K562 (cell line): ENCODE measurements at regions not wholly inside any gene's neighbourhood (a gene's known extent, or its start where the extent isn't known, plus 50 kb on each side); places are given as distances from the start of the nearest gene placed in this dataset.

Experiments
- ATAC-seq: fragments of 200-7000 bp; cut with Tn5 transposase; 3 replicates; pipeline ENCODE4 v1.9.1; 2020; ENCODE audit warnings: moderate library complexity
- BruUV-seq: library from RNA; stranded (reverse); fragments of 400-500 nt; replicated peaks from 2 replicates; lab custom pipeline; 2021; lab: Mats Ljungman, UMichigan
- CTCF ChIA-PET: fragments of 300-600 bp; formaldehyde crosslinking; extraction: SDS; loops from one replicate; lab custom pipeline; 2021; ENCODE audit warnings: low intra/inter-chr PET ratio; lab: Yijun Ruan, JAX
- POLR2A ChIA-PET: fragments of 300-600, 350-650 bp; sonication (Branson Sonifier 250); formaldehyde crosslinking; extraction: SDS; loops from one replicate; lab custom pipeline; 2021; ENCODE audit warnings: antibody characterized with exemption, inconsistent platforms; lab: Yijun Ruan, JAX
- DNase-seq, 4 experiments: peaks; one replicate each; pipeline versions ENCODE4 v3.0.0 to v3.0.0-alpha.2; 2011 to 2018; ENCODE audit warnings: low spot score in 3 of 4, mixed read lengths in 3 of 4; ENCODE audit errors: extremely low read depth in 1 of 4
- FAIRE-seq: peaks from 2 replicates; lab custom pipeline; 2011; peaks lifted over from hg19 to GRCh38; lab: Jason Lieb, UNC
- H2AFZ ChIP-seq: 2 replicates; pipeline ENCODE4 v1.6.0; 2011; ENCODE audit warnings: low read depth, low read length, control low read depth, inconsistent platforms
- H3K27ac ChIP-seq: fragments of 200-600 bp; 3 replicates; pipeline ENCODE4 v1.8.0; 2011; ENCODE audit warnings: low read depth, mild to moderate bottlenecking, control low read depth, inconsistent platforms, low read length, moderate library complexity, mixed read lengths; ENCODE audit errors: extremely low read depth
- H3K27me3 ChIP-seq, 2 experiments: fragments of 300-600 bp in 1 of 2; 2 replicates in 1 of 2; 3 replicates in 1 of 2; pipeline versions ENCODE4 v1.6.0 to v1.8.0; 2011; ENCODE audit warnings: inconsistent platforms in 2 of 2, low read length in 2 of 2, mild to moderate bottlenecking in 1 of 2, mixed read lengths in 1 of 2, moderate library complexity in 1 of 2; ENCODE audit not compliant: control insufficient read depth in 2 of 2, insufficient read depth in 2 of 2
- H3K36me3 ChIP-seq: fragments of 300-600 bp; 3 replicates; pipeline ENCODE4 v1.8.0; 2011; ENCODE audit warnings: mild to moderate bottlenecking, low read length, inconsistent platforms; ENCODE audit not compliant: control insufficient read depth, insufficient read depth
- H3K4me1 ChIP-seq, 2 experiments: fragments of 200-600 bp in 1 of 2; replicated peaks in 1 of 2; 2 replicates in 1 of 2; 3 replicates in 1 of 2; pipeline versions ENCODE4 v1.5.1 to v1.8.0; 2011; ENCODE audit warnings: inconsistent platforms in 2 of 2, low read length in 2 of 2, mild to moderate bottlenecking in 1 of 2, mixed read lengths in 1 of 2, moderate library complexity in 1 of 2; ENCODE audit not compliant: control insufficient read depth in 2 of 2, insufficient read depth in 2 of 2
- H3K4me2 ChIP-seq: 2 replicates; pipeline ENCODE4 v1.6.1; 2011; ENCODE audit warnings: low read length, control low read depth, inconsistent platforms, mixed read lengths; ENCODE audit not compliant: insufficient read depth
- H3K4me3 ChIP-seq: fragments of 200-600 bp; sonication (generic), shearing (Covaris generic); 2 replicates; pipeline ENCODE4 v1.5.1; 2016; ENCODE audit warnings: control low read depth, inconsistent platforms
- H3K79me2 ChIP-seq: fragments of 200-600 bp; 3 replicates; pipeline ENCODE4 v1.8.0; 2011; ENCODE audit warnings: low read length, inconsistent platforms; ENCODE audit not compliant: control insufficient read depth, insufficient read depth
- H3K9ac ChIP-seq, 2 experiments: 2 replicates each; pipeline versions ENCODE4 v1.6.0 to v1.6.1; 2011; ENCODE audit warnings: low read depth in 2 of 2, low read length in 2 of 2, control low read depth in 1 of 2, inconsistent platforms in 1 of 2, mild to moderate bottlenecking in 1 of 2, mixed read lengths in 1 of 2; ENCODE audit not compliant: insufficient read depth in 1 of 2
- H3K9me1 ChIP-seq: one replicate; pipeline ENCODE4 v1.6.0; 2011; ENCODE audit warnings: inconsistent platforms, mild to moderate bottlenecking, low read length, moderate library complexity; ENCODE audit not compliant: control insufficient read depth, insufficient read depth
- H3K9me3 ChIP-seq: replicated peaks from 2 replicates; pipeline ENCODE4 v1.5.1; 2011; ENCODE audit warnings: low read depth, low read length, inconsistent platforms; ENCODE audit not compliant: control insufficient read depth, insufficient read depth
- H4K20me1 ChIP-seq: replicated peaks from 2 replicates; pipeline ENCODE4 v1.6.1; 2011; ENCODE audit warnings: low read length, inconsistent platforms, mixed read lengths; ENCODE audit not compliant: control insufficient read depth, insufficient read depth
- BCOR ChIP-seq: fragments of 450-650 bp; IDR thresholded peaks from 2 replicates; pipeline ENCODE4 v1.6.1; 2016
- BRD4 ChIP-seq: fragments of 200-600 bp; sonication (generic); IDR thresholded peaks from 2 replicates; pipeline ENCODE4 v1.6.1; 2017; ENCODE audit warnings: inconsistent platforms
- BRD9 ChIP-seq: fragments of 450-650 bp; IDR thresholded peaks from 2 replicates; pipeline ENCODE4 v1.6.1; 2018; ENCODE audit warnings: low read depth; ENCODE audit not compliant: partially characterized antibody
- ETS2 ChIP-seq: IDR thresholded peaks from 2 replicates; pipeline ENCODE4 v1.6.1; 2016; ENCODE audit warnings: borderline replicate concordance, missing genetic modification characterization, mild to moderate bottlenecking, moderate library complexity, missing compliant biosample characterization; ENCODE audit not compliant: poor library complexity, severe bottlenecking
- FOXA1 ChIP-seq: fragments of 450-650 bp; IDR thresholded peaks from 2 replicates; pipeline ENCODE4 v1.6.1; 2016; ENCODE audit warnings: mild to moderate bottlenecking, borderline replicate concordance
- HLTF ChIP-seq: fragments of 450-650 bp; IDR thresholded peaks from 2 replicates; pipeline ENCODE4 v1.6.1; 2016
- HNRNPK ChIP-seq: fragments of 200-400 bp; formaldehyde crosslinking; IDR thresholded peaks from one replicate; pipeline ENCODE4 v1.6.1; 2018; ENCODE audit warnings: mild to moderate bottlenecking, low read depth, low read length; ENCODE audit not compliant: poor library complexity, severe bottlenecking
- LCOR ChIP-seq: sonication (generic); formaldehyde crosslinking; IDR thresholded peaks from 2 replicates; pipeline ENCODE4 v1.8.0; 2022; ENCODE audit warnings: mild to moderate bottlenecking, missing genetic modification reagents
- NR4A1 ChIP-seq, 2 experiments: fragments of 250-450 bp in 1 of 2; fragments of 450-650 bp in 1 of 2; sonication (Bioruptor Pico) in 1 of 2; IDR thresholded peaks; 2 replicates each; pipeline versions ENCODE4 v1.4.0 to v1.6.1; 2016 to 2020; ENCODE audit warnings: mild to moderate bottlenecking in 2 of 2, missing compliant biosample characterization in 1 of 2, missing genetic modification characterization in 1 of 2, moderate library complexity in 1 of 2
- POLR3G ChIP-seq: IDR thresholded peaks from 2 replicates; pipeline ENCODE4 v1.6.1; 2011; ENCODE audit not compliant: insufficient read length, insufficient replicate concordance; ENCODE audit errors: extremely low read depth
- RBM25 ChIP-seq: fragments of 200-400 bp; formaldehyde crosslinking; IDR thresholded peaks from 2 replicates; pipeline ENCODE4 v1.6.1; 2018; ENCODE audit warnings: low read length, low read depth, moderate library complexity; ENCODE audit not compliant: severe bottlenecking
- SMARCA5 ChIP-seq: fragments of 450-650 bp; IDR thresholded peaks from 2 replicates; pipeline ENCODE4 v1.6.1; 2016
- ZNF121 ChIP-seq: sonication (generic); formaldehyde crosslinking; conservative IDR thresholded peaks from 2 replicates; pipeline ENCODE4 v1.8.0; 2022; ENCODE audit warnings: missing genetic modification reagents
- ZNF232 ChIP-seq: sonication (generic); formaldehyde crosslinking; IDR thresholded peaks from 2 replicates; pipeline ENCODE4 v1.8.0; 2022; ENCODE audit warnings: mild to moderate bottlenecking, missing genetic modification reagents
- ZNF384 ChIP-seq: IDR thresholded peaks from 2 replicates; pipeline ENCODE4 v1.6.1; 2012; ENCODE audit warnings: low read depth, low read length, improper control_type of control experiment
- WGBS: fragments of 100-300 bp; shearing (Covaris generic); methylation state at CpG from one replicate; pipeline ENCODE4 v1.1.6; 2016; ENCODE audit warnings: low coverage, mixed read lengths; ENCODE audit not compliant: insufficient coverage; ENCODE audit errors: missing lambda C conversion rate; 5-methylcytosine and 5-hydroxymethylcytosine counted together
- in situ Hi-C: fragments of 300-500 bp; cut with MboI; formaldehyde crosslinking; loops from 4 replicates; pipeline ENCODE4 v1.15.0; 2018; ENCODE audit warnings: inconsistent platforms, mixed read lengths
- intact Hi-C: fragments of 100-400 bp; cut with micrococcal nuclease; formaldehyde crosslinking; loops from 2 replicates; pipeline ENCODE4 v1.14.2; 2022
- TF ChIP-seq, protein P1 (sequence below): fragments of 450-650 bp; IDR thresholded peaks from 2 replicates; pipeline ENCODE4 v1.6.1; 2017; ENCODE audit warnings: antibody characterized with exemption
- TF ChIP-seq, protein P2 (sequence below): fragments of 250-450 bp; sonication (Bioruptor Pico); IDR thresholded peaks from 2 replicates; pipeline ENCODE4 v1.5.0; 2021

DNA sequence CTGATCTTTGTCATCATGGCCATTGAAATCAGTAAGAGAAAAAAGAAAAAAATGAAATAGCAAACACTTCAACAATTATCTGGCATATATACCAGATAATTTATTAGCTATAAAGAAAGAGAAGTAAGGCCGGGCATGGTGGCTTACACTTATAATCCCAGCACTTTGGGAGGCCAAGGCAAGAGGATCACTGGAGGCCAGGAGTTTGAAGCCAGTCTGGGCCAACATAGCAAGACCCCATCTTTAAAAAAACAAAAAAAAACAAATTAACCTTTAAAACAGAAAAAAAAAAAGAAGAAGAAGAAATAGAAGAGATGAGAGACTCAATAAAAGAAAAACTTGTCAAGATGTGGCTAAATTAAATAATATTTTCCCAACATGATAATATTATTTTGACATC, 61.6 kb upstream of the TGIF1 start:
- Histone ChIP-seq H3K4me3 (no peak overlapping the region), H3K79me2 (no peaks in the 10 kb centered on the region), H3K9me1 (no peaks in the 10 kb centered on the region), H3K9ac (no peak overlapping the region), H4K20me1 (no peaks in the 10 kb centered on the region), H3K9me3 (no peaks in the 10 kb centered on the region), H3K36me3 (no peaks in the 10 kb centered on the region), H3K4me1 (peaks cover 0 to 10% of the 10 kb centered on the region in 2 experiments; a peak in 3 of 5 replicates), H3K27me3 (no peaks in the 10 kb centered on the region), H2AFZ (no peak overlapping the region), H3K4me2 (no peak overlapping the region), H3K27ac (no peak overlapping the region)
- FAIRE-seq (no peak), DNase-seq (no peak), ATAC-seq (no peak)
- WGBS: 21% methylated on average over 1 of the region's 1 CpG
- TF ChIP-seq HNRNPK: no peak
- TF ChIP-seq BCOR: peak; percentile 70
- TF ChIP-seq HLTF: no peak
- TF ChIP-seq ZNF384: no peak
- TF ChIP-seq SMARCA5: 0 out of 2 replicates have a peak, but pooled peaks have one; percentile 26
- TF ChIP-seq RBM25: peak; percentile 68
- TF ChIP-seq BRD4: no peak
- TF ChIP-seq ZNF121 (CRISPR knock-in tag): peak; percentile 88
- POLR2A ChIA-PET: interaction anchor here (1.3 kb wide), 1 partner anchor 10 kb away, joined by 3 read pairs; no protein-coding TSS in a partner anchor
- intact Hi-C loops (no loop called here), in situ Hi-C loops (no loop called here)
- no TSS peak for BruUV-seq
- CTCF ChIA-PET: no interaction called here

DNA sequence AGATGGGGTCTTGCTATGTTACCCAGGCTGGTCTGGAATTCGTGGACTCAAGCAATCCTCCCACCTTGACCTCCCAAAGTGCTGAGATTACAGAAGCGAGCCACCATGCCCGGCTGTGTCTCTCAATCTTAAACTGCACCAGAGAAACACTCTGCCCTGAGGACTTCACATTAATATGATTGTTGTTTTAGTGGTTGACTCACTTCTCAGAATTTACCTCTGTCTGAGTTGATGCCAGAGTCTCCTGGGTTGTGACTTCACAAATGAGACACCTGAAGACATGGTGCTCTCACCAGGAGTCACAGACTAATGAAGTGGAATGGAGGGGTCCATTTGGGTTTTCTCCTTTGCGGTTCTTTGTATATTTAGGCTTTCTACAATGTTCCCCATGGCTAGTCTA, 61.0 kb upstream of the TGIF1 start:
- Histone ChIP-seq H3K9me1 (no peaks in the 10 kb centered on the region), H3K4me3 (no peak overlapping the region), H3K4me1 (peaks cover 0 to 10% of the 10 kb centered on the region in 2 experiments; a peak in 2 of 5 replicates), H3K27ac (no peak overlapping the region), H3K4me2 (no peak overlapping the region), H3K9me3 (no peaks in the 10 kb centered on the region), H3K79me2 (no peaks in the 10 kb centered on the region), H3K9ac (no peak overlapping the region), H3K36me3 (no peaks in the 10 kb centered on the region), H3K27me3 (no peaks in the 10 kb centered on the region), H4K20me1 (no peaks in the 10 kb centered on the region), H2AFZ (no peak overlapping the region)
- FAIRE-seq (no peak), DNase-seq (no peak), ATAC-seq (no peak)
- WGBS: 22% methylated on average over 4 of the region's 4 CpGs
- in situ Hi-C loops (no loop called here), intact Hi-C loops (no loop called here)
- no TSS peak for BruUV-seq
- CTCF ChIA-PET: no interaction called here
- POLR2A ChIA-PET: no interaction called here
- TF ChIP-seq POLR3G: no peak
- no peak for TF ChIP-seq FOXA1
- TF ChIP-seq, protein P1, sequence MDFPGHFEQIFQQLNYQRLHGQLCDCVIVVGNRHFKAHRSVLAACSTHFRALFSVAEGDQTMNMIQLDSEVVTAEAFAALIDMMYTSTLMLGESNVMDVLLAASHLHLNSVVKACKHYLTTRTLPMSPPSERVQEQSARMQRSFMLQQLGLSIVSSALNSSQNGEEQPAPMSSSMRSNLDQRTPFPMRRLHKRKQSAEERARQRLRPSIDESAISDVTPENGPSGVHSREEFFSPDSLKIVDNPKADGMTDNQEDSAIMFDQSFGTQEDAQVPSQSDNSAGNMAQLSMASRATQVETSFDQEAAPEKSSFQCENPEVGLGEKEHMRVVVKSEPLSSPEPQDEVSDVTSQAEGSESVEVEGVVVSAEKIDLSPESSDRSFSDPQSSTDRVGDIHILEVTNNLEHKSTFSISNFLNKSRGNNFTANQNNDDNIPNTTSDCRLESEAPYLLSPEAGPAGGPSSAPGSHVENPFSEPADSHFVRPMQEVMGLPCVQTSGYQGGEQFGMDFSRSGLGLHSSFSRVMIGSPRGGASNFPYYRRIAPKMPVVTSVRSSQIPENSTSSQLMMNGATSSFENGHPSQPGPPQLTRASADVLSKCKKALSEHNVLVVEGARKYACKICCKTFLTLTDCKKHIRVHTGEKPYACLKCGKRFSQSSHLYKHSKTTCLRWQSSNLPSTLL: no peak
- no peak for TF ChIP-seq ETS2
- no peak for TF ChIP-seq LCOR (CRISPR knock-in tag)
- no peak for TF ChIP-seq BRD9
- TF ChIP-seq, protein P2, sequence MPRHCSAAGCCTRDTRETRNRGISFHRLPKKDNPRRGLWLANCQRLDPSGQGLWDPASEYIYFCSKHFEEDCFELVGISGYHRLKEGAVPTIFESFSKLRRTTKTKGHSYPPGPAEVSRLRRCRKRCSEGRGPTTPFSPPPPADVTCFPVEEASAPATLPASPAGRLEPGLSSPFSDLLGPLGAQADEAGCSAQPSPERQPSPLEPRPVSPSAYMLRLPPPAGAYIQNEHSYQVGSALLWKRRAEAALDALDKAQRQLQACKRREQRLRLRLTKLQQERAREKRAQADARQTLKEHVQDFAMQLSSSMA (CRISPR knock-in tag): no peak
- TF ChIP-seq ZNF232 (CRISPR knock-in tag): no peak
- TF ChIP-seq NR4A1 (CRISPR knock-in tag; IDR thresholded peaks at IDR 0.05): no peak
- no peak for TF ChIP-seq NR4A1 (tag; IDR thresholded peaks at IDR 0.05)
